ENCODE measurements at regions not wholly inside any gene's neighbourhood (a gene's known extent, or its start where the extent isn't known, plus 50 kb on each side); places are given as distances from the start of the nearest gene placed in this dataset.
"Not testable (repeated sequence)": the region's sequence is repeated elsewhere in the genome, so short reads cannot be mapped to it uniquely, and the experiment has no call there.

GRCh38 chr16:14384745-14385144, 245.3 kb downstream of the PARN start:
- no peak for DNase-seq (ENCODE audit: low read depth in 1 of 2, low spot score in 1 of 2)

- DNase-seq (ENCODE audit: low read depth in 1 of 2, low spot score in 1 of 2): not testable (repeated sequence)
These were observed 246.2 kb downstream of the PARN start for GRCh38 chr16:14383844-14384243.

GRCh38 chr16:14378689-14379467, 251.2 kb downstream of the PARN start:
- no peak for DNase-seq (ENCODE audit: low read depth in 1 of 2, low spot score in 1 of 2)

- no peak for DNase-seq (ENCODE audit: low read depth in 1 of 2, low spot score in 1 of 2)
These were observed 251.9 kb downstream of the PARN start for GRCh38 chr16:14378131-14378551.

- no peak for DNase-seq (ENCODE audit: low read depth in 1 of 2, low spot score in 1 of 2)
These were observed 252.7 kb downstream of the PARN start for GRCh38 chr16:14377326-14377725.

- no peak for DNase-seq (ENCODE audit: low read depth in 1 of 2, low spot score in 1 of 2)
These were observed 254.9 kb downstream of the PARN start for GRCh38 chr16:14375132-14375491.

- no peak for DNase-seq (ENCODE audit: low read depth in 1 of 2, low spot score in 1 of 2)
These were observed 255.5 kb downstream of the PARN start for GRCh38 chr16:14374451-14375131.

GRCh38 chr16:14373896-14374295, 256.2 kb downstream of the PARN start:
- DNase-seq (ENCODE audit: low read depth in 1 of 2, low spot score in 1 of 2): no peak

- no peak for DNase-seq (ENCODE audit: low read depth in 1 of 2, low spot score in 1 of 2)
These were observed 256.7 kb downstream of the PARN start for GRCh38 chr16:14373406-14373805.

GRCh38 chr16:14372471-14372870, 257.6 kb downstream of the PARN start:
- no peak for DNase-seq (ENCODE audit: low read depth in 1 of 2, low spot score in 1 of 2)

- no peak for DNase-seq (ENCODE audit: low read depth in 1 of 2, low spot score in 1 of 2)
These were observed 258.2 kb downstream of the PARN start for GRCh38 chr16:14371778-14372431.

GRCh38 chr16:14370736-14371234, 259.3 kb downstream of the PARN start:
- DNase-seq (ENCODE audit: low read depth in 1 of 2, low spot score in 1 of 2): no peak

GRCh38 chr16:14369734-14370598, 260.1 kb downstream of the PARN start:
- no peak for DNase-seq (ENCODE audit: low read depth in 1 of 2, low spot score in 1 of 2)

GRCh38 chr16:14368399-14368798, 261.7 kb downstream of the PARN start:
- no peak for DNase-seq (ENCODE audit: low read depth in 1 of 2, low spot score in 1 of 2)

- DNase-seq (ENCODE audit: low read depth in 1 of 2, low spot score in 1 of 2): no peak
These were observed 262.9 kb downstream of the PARN start for GRCh38 chr16:14366974-14367707.

- DNase-seq (ENCODE audit: low read depth in 1 of 2, low spot score in 1 of 2): no peak
These were observed 263.6 kb downstream of the PARN start for GRCh38 chr16:14366447-14366846.

- DNase-seq (ENCODE audit: low read depth in 1 of 2, low spot score in 1 of 2): no peak
These were observed 264.7 kb downstream of the PARN start for GRCh38 chr16:14365200-14365851.

GRCh38 chr16:14364386-14365199, 265.5 kb downstream of the PARN start:
- no peak for DNase-seq (ENCODE audit: low read depth in 1 of 2, low spot score in 1 of 2)

GRCh38 chr16:14364112-14364385, 266.0 kb downstream of the PARN start:
- DNase-seq (ENCODE audit: low read depth in 1 of 2, low spot score in 1 of 2): no peak
